Panc1 (cell line): ENCODE measurements at regions not wholly inside any gene's neighbourhood (a gene's known extent, or its start where the extent isn't known, plus 50 kb on each side); places are given as distances from the start of the nearest gene placed in this dataset.

Experiments used
- ATAC-seq: fragments of 200-7000 bp; cut with Tn5 transposase; 2 replicates; pipeline ENCODE4 v1.9.1; 2020; ENCODE audit warnings: mild to moderate bottlenecking, moderate library complexity
- BruUV-seq: library from RNA; stranded (reverse); fragments of 400-500 nt; replicated peaks from 2 replicates; lab custom pipeline; 2021; lab: Mats Ljungman, UMichigan
- CTCF ChIA-PET: fragments of 300-600 bp; sonication (Branson Sonifier 250); formaldehyde crosslinking; loops from one replicate; lab custom pipeline; 2022; ENCODE audit warnings: antibody characterized with exemption; lab: Charles Lee
- POLR2A ChIA-PET: fragments of 300-600 bp; sonication (Branson Sonifier 250); formaldehyde crosslinking; loops from one replicate; lab custom pipeline; 2022; ENCODE audit warnings: antibody characterized with exemption; lab: Charles Lee
- DNase-seq: peaks from one replicate; pipeline ENCODE4 v3.0.0-alpha.2; 2010; ENCODE audit warnings: low read depth, low spot score
- H3K27ac ChIP-seq: 2 replicates; pipeline ENCODE4 v1.5.1; 2011; ENCODE audit warnings: mild to moderate bottlenecking, low read length, inconsistent platforms
- H3K27me3 ChIP-seq: fragments of 200-500 bp; sonication (Bioruptor generic); 2 replicates; pipeline ENCODE4 v1.6.0; 2014; ENCODE audit warnings: low read length, inconsistent platforms; ENCODE audit not compliant: control insufficient read depth, insufficient read depth
- H3K36me3 ChIP-seq: fragments of 200-500 bp; sonication (Bioruptor generic); 2 replicates; pipeline ENCODE4 v1.5.1; 2014; ENCODE audit warnings: inconsistent platforms, mild to moderate bottlenecking, low read length, moderate library complexity; ENCODE audit not compliant: control insufficient read depth, insufficient read depth
- H3K4me1 ChIP-seq: 2 replicates; pipeline ENCODE4 v1.5.1; 2011; ENCODE audit warnings: inconsistent platforms, mild to moderate bottlenecking, low read length, moderate library complexity; ENCODE audit not compliant: control insufficient read depth, insufficient read depth
- H3K4me3 ChIP-seq, 2 experiments: 2 replicates each; pipeline ENCODE4 v1.5.1; 2011 to 2012; ENCODE audit warnings: low read depth in 2 of 2, low read length in 2 of 2, mild to moderate bottlenecking in 2 of 2, inconsistent platforms in 1 of 2, moderate library complexity in 1 of 2
- H3K9me3 ChIP-seq: fragments of 200-500 bp; sonication (Bioruptor generic); 2 replicates; pipeline ENCODE4 v1.5.1; 2014; ENCODE audit warnings: low read depth, mild to moderate bottlenecking, inconsistent platforms, low read length, moderate library complexity; ENCODE audit not compliant: control insufficient read depth, insufficient read depth
- CTCF ChIP-seq: fragments of 450-650 bp; IDR thresholded peaks from 2 replicates; pipeline ENCODE4 v1.5.1; 2017; ENCODE audit warnings: mild to moderate bottlenecking
- POLR2AphosphoS5 ChIP-seq: IDR thresholded peaks from 2 replicates; pipeline ENCODE4 v1.6.1; 2012; ENCODE audit warnings: mild to moderate bottlenecking, low read depth, low read length, moderate library complexity
- REST ChIP-seq, 2 experiments: IDR thresholded peaks; 2 replicates each; pipeline ENCODE4 v1.6.1; 2011 to 2012; ENCODE audit warnings: low read depth in 2 of 2, control low read depth in 1 of 2, low read length in 1 of 2, mild to moderate bottlenecking in 1 of 2, moderate library complexity in 1 of 2; ENCODE audit not compliant: insufficient read depth in 1 of 2
- SIN3A ChIP-seq: IDR thresholded peaks from 2 replicates; pipeline ENCODE4 v1.6.1; 2012; ENCODE audit warnings: low read depth, mild to moderate bottlenecking, low read length, moderate library complexity, borderline replicate concordance; ENCODE audit not compliant: insufficient read depth
- TCF7L2 ChIP-seq: IDR thresholded peaks from 2 replicates; pipeline ENCODE4 v1.6.1; 2011; ENCODE audit warnings: mild to moderate bottlenecking, low read depth, low read length, inconsistent platforms
- in situ Hi-C: cut with HindIII; loops from 2 replicates; pipeline ENCODE4 v1.10.0; 2016; ENCODE audit warnings: low sequenced_read_pairs, low pct_unique_long_range_greater_than_20kb
- intact Hi-C: fragments of 100-400 bp; cut with micrococcal nuclease; formaldehyde crosslinking; loops from one replicate; pipeline ENCODE4 v1.10.0; 2022; ENCODE audit not compliant: unreplicated experiment

GRCh38 chr18:35789543-35789942, 182.9 kb upstream of the RMP24 start:
- no peak for ATAC-seq
- no peak for DNase-seq
- intact Hi-C loops, result no loop called here
- H3K27me3 ChIP-seq, result no peaks in the 10 kb centered on the region
- ChIA-PET POLR2A (interaction anchor here (0.6 kb wide), 1 partner anchor 869 kb away, joined by 3 read pairs; no protein-coding TSS in a partner anchor), CTCF (no interaction called here)
- H3K9me3 ChIP-seq, result no peaks in the 10 kb centered on the region
- in situ Hi-C loops, result no loop called here
- no peak for TF ChIP-seq REST (IDR thresholded peaks at IDR 0.05; ENCODE audit: insufficient read depth in 1 of 2, low read depth in 2 of 2, low read length in 1 of 2)
- no peak for TF ChIP-seq TCF7L2
- H3K4me1 ChIP-seq, result no peaks in the 10 kb centered on the region
- no peaks in the 10 kb centered on the region for H3K36me3 ChIP-seq
- H3K27ac ChIP-seq, result no peak overlapping the region
- BruUV-seq, result no TSS peak
- no peak overlapping the region for H3K4me3 ChIP-seq

GRCh38 chr18:35797948-35798347, 174.5 kb upstream of the RMP24 start:
- ATAC-seq, result no peak
- POLR2A ChIA-PET, result no interaction called here
- CTCF ChIA-PET, result no interaction called here
- TF ChIP-seq TCF7L2 (no peak), POLR2AphosphoS5 (no peak), SIN3A (no peak), CTCF (no peak), REST (IDR thresholded peaks at IDR 0.05; ENCODE audit: insufficient read depth in 1 of 2, low read depth in 2 of 2, low read length in 1 of 2) (no peak)
- H3K4me1 ChIP-seq, result no peaks in the 10 kb centered on the region
- no peak overlapping the region for H3K27ac ChIP-seq
- H3K4me3 ChIP-seq, result no peak overlapping the region
- H3K36me3 ChIP-seq, result no peaks in the 10 kb centered on the region
- in situ Hi-C loops (no loop called here), intact Hi-C loops (no loop called here)
- H3K27me3 ChIP-seq, result no peaks in the 10 kb centered on the region
- BruUV-seq, result no TSS peak
- no peaks in the 10 kb centered on the region for H3K9me3 ChIP-seq
- DNase-seq, result no peak
